H9 (cell line): ENCODE measurements at regions not wholly inside any gene's neighbourhood (a gene's known extent, or its start where the extent isn't known, plus 50 kb on each side); places are given as distances from the start of the nearest gene placed in this dataset.

Source experiments
- DNase-seq: peaks from one replicate; pipeline ENCODE4 v3.0.0-alpha.2; 2017
- H2AFZ ChIP-seq: one replicate; pipeline ENCODE4 v1.6.1; 2013; ENCODE audit warnings: mild to moderate bottlenecking, low read length, control low read depth, moderate library complexity
- H2AK5ac ChIP-seq: 2 replicates; pipeline ENCODE4 v1.6.1; 2013; ENCODE audit warnings: low read length, control low read depth, mixed read lengths; ENCODE audit not compliant: insufficient read length
- H2BK120ac ChIP-seq: one replicate; pipeline ENCODE4 v1.6.1; 2013; ENCODE audit warnings: low read depth, mild to moderate bottlenecking, low read length, control low read depth, inconsistent platforms; ENCODE audit not compliant: poor library complexity, severe bottlenecking
- H2BK12ac ChIP-seq: 2 replicates; pipeline ENCODE4 v1.6.1; 2013; ENCODE audit warnings: low read length, control low read depth, mixed read lengths, low read depth; ENCODE audit not compliant: insufficient read length
- H2BK15ac ChIP-seq: 2 replicates; pipeline ENCODE4 v1.6.1; 2013; ENCODE audit warnings: low read depth, low read length, control low read depth
- H2BK20ac ChIP-seq: one replicate; pipeline ENCODE4 v1.6.1; 2013; ENCODE audit warnings: low read depth, mild to moderate bottlenecking, low read length, control low read depth, inconsistent platforms; ENCODE audit not compliant: poor library complexity, severe bottlenecking
- H2BK5ac ChIP-seq: 2 replicates; pipeline ENCODE4 v1.6.1; 2013; ENCODE audit warnings: low read length, control low read depth, mixed read lengths; ENCODE audit not compliant: insufficient read length
- H3K14ac ChIP-seq: 2 replicates; pipeline ENCODE4 v1.6.1; 2013; ENCODE audit warnings: low read length, control low read depth; ENCODE audit not compliant: insufficient read depth
- H3K18ac ChIP-seq: 2 replicates; pipeline ENCODE4 v1.6.1; 2013; ENCODE audit warnings: low read depth, mild to moderate bottlenecking, mixed read lengths, low read length, control low read depth; ENCODE audit not compliant: insufficient read length
- H3K23ac ChIP-seq: 2 replicates; pipeline ENCODE4 v1.6.1; 2013; ENCODE audit warnings: low read length, control low read depth, mixed read lengths, low read depth; ENCODE audit not compliant: insufficient read length
- H3K23me2 ChIP-seq: 2 replicates; pipeline ENCODE4 v1.6.1; 2013; ENCODE audit warnings: low read depth, mild to moderate bottlenecking, mixed read lengths, low read length, control low read depth; ENCODE audit not compliant: insufficient read length, poor library complexity, severe bottlenecking
- H3K27ac ChIP-seq: 2 replicates; pipeline ENCODE4 v1.5.1; 2013; ENCODE audit warnings: low read length, control low read depth, mixed read lengths, low read depth; ENCODE audit not compliant: insufficient read length
- H3K27me3 ChIP-seq: 2 replicates; pipeline ENCODE4 v1.6.1; 2013; ENCODE audit warnings: low read length, control low read depth, inconsistent platforms; ENCODE audit not compliant: insufficient read depth
- H3K4ac ChIP-seq: 2 replicates; pipeline ENCODE4 v1.6.1; 2013; ENCODE audit warnings: low read depth, mild to moderate bottlenecking, control low read depth, inconsistent platforms, low read length, moderate library complexity
- H3K4me1 ChIP-seq: 2 replicates; pipeline ENCODE4 v1.6.1; 2013; ENCODE audit warnings: low read length, control low read depth, inconsistent platforms; ENCODE audit not compliant: insufficient read depth
- H3K4me2 ChIP-seq: 2 replicates; pipeline ENCODE4 v1.6.1; 2013; ENCODE audit warnings: low read length, control low read depth, mixed read lengths; ENCODE audit not compliant: insufficient read length, insufficient read depth
- H3K56ac ChIP-seq: 2 replicates; pipeline ENCODE4 v1.6.1; 2013; ENCODE audit warnings: low read depth, mild to moderate bottlenecking, mixed read lengths, low read length, control low read depth; ENCODE audit not compliant: insufficient read length
- H3K79me1 ChIP-seq: 2 replicates; pipeline ENCODE4 v1.6.1; 2013; ENCODE audit warnings: low read depth, mild to moderate bottlenecking, moderate library complexity, low read length, control low read depth, inconsistent platforms; ENCODE audit not compliant: insufficient read depth, poor library complexity, severe bottlenecking
- H3K79me2 ChIP-seq: 2 replicates; pipeline ENCODE4 v1.6.1; 2013; ENCODE audit warnings: low read length, control low read depth, inconsistent platforms; ENCODE audit not compliant: insufficient read depth
- H3K9ac ChIP-seq: 2 replicates; pipeline ENCODE4 v1.6.1; 2013; ENCODE audit warnings: low read length, control low read depth, mixed read lengths; ENCODE audit not compliant: insufficient read length; ENCODE audit errors: extremely low read depth
- H3K9me3 ChIP-seq: one replicate; pipeline ENCODE4 v1.6.1; 2013; ENCODE audit warnings: low read depth, low read length, inconsistent platforms; ENCODE audit not compliant: control insufficient read depth
- H3T11ph ChIP-seq: one replicate; pipeline ENCODE4 v1.6.1; 2013; ENCODE audit warnings: mild to moderate bottlenecking, low read length, control low read depth, inconsistent platforms
- H4K20me1 ChIP-seq: one replicate; pipeline ENCODE4 v1.6.1; 2013; ENCODE audit not compliant: control insufficient read depth, insufficient read length, insufficient read depth
- H4K5ac ChIP-seq: 2 replicates; pipeline ENCODE4 v1.6.1; 2013; ENCODE audit warnings: low read depth, mild to moderate bottlenecking, mixed read lengths, low read length, control low read depth; ENCODE audit not compliant: insufficient read length
- H4K8ac ChIP-seq: replicated peaks from 2 replicates; pipeline ENCODE4 v1.6.1; 2013; ENCODE audit warnings: low read length, control low read depth, mixed read lengths, low read depth; ENCODE audit not compliant: insufficient read length
- H4K91ac ChIP-seq: 2 replicates; pipeline ENCODE4 v1.6.1; 2013; ENCODE audit warnings: low read depth, mild to moderate bottlenecking, moderate library complexity, mixed read lengths, low read length, control low read depth; ENCODE audit not compliant: insufficient read length
- H3K27ac Mint-ChIP-seq, 3 experiments: 2 replicates in 2 of 3; 3 replicates in 1 of 3; pipeline ENCODE4 v1.8.0; 2020 to 2021; ENCODE audit warnings: mixed read lengths in 3 of 3, mild to moderate bottlenecking in 1 of 3, moderate library complexity in 1 of 3
- H3K27me3 Mint-ChIP-seq: 2 replicates; pipeline ENCODE4 v1.8.0; 2021; ENCODE audit warnings: low read depth, mild to moderate bottlenecking, moderate library complexity, mixed read lengths
- H3K36me3 Mint-ChIP-seq, 3 experiments: 2 replicates in 2 of 3; 3 replicates in 1 of 3; pipeline ENCODE4 v1.8.0; 2020 to 2021; ENCODE audit warnings: low read depth in 3 of 3, mixed read lengths in 3 of 3; ENCODE audit not compliant: insufficient read depth in 1 of 3
- H3K4me1 Mint-ChIP-seq, 2 experiments: 2 replicates each; pipeline ENCODE4 v1.8.0; 2020; ENCODE audit warnings: mixed read lengths in 2 of 2
- H3K4me3 Mint-ChIP-seq, 2 experiments: 2 replicates in 1 of 2; 3 replicates in 1 of 2; pipeline ENCODE4 v1.8.0; 2020 to 2021; ENCODE audit warnings: mild to moderate bottlenecking in 2 of 2, mixed read lengths in 2 of 2, moderate library complexity in 1 of 2
- H3K9me3 Mint-ChIP-seq, 2 experiments: 2 replicates in 1 of 2; 3 replicates in 1 of 2; pipeline ENCODE4 v1.8.0; 2020; ENCODE audit warnings: mild to moderate bottlenecking in 2 of 2, mixed read lengths in 2 of 2, moderate library complexity in 1 of 2
- CTCF ChIP-seq: fragments of 200-600 bp; sonication (generic); conservative IDR thresholded peaks from 3 replicates; pipeline ENCODE4 v1.8.0; 2021; ENCODE audit warnings: antibody characterized with exemption, mild to moderate bottlenecking
- WGBS: extraction: QIAGEN DNeasy Blood & Tissue Kit; methylation state at CpG from one replicate; pipeline ENCODE4 v1.1.7; 2013; ENCODE audit warnings: missing lambda C conversion rate, low lambda C conversion rate, mixed read lengths; ENCODE audit not compliant: insufficient read length; ENCODE audit errors: extremely low coverage; 5-methylcytosine and 5-hydroxymethylcytosine counted together

GRCh38 chr16:11493531-11493929 is 93.2 kb downstream of the LITAF start:
- Histone ChIP-seq H4K20me1 (no peaks in the 10 kb centered on the region), H3K23me2 (no peaks in the 10 kb centered on the region), H4K5ac (no peak overlapping the region), H3T11ph (no peak overlapping the region), H3K4me1 (peaks cover 2% of the 10 kb centered on the region; the same call in 1 of the 2 replicates), H3K27ac (no peak overlapping the region), H3K27me3 (no peaks in the 10 kb centered on the region), H3K4me2 (peak overlapping the region; percentile 28), H4K91ac (no peak overlapping the region), H2BK12ac (no peak overlapping the region), H3K18ac (no peak overlapping the region), H3K79me2 (no peaks in the 10 kb centered on the region), H2AFZ (no peak overlapping the region), H2AK5ac (no peak overlapping the region), H3K23ac (no peak overlapping the region), H4K8ac (no peak overlapping the region), H3K14ac (no peak overlapping the region), H3K9me3 (no peaks in the 10 kb centered on the region), H2BK15ac (no peak overlapping the region), H3K79me1 (no peaks in the 10 kb centered on the region), H3K56ac (no peak overlapping the region), H2BK120ac (no peak overlapping the region), H2BK5ac (no peak overlapping the region), H3K9ac (no peak overlapping the region), H2BK20ac (no peak overlapping the region), H3K4ac (no peak overlapping the region)
- no peak for TF ChIP-seq CTCF
- Mint-ChIP-seq H3K4me3 (no peak overlapping the region), H3K36me3 (peaks cover 0 to 19% (median 0%) of the 10 kb centered on the region in 3 experiments; a peak in 6 of 7 replicates), H3K9me3 (peaks cover 10 to 16% of the 10 kb centered on the region in 2 experiments), H3K27me3 (no peaks in the 10 kb centered on the region), H3K4me1 (peaks cover 20 to 43% of the 10 kb centered on the region in 2 experiments), H3K27ac (no peak overlapping the region)
- no peak for DNase-seq
- WGBS: no CpG with 5 or more reads among the region's 20 CpGs
